Bronchial epithelial cell (primary cell): ENCODE measurements at regions not wholly inside any gene's neighbourhood (a gene's known extent, or its start where the extent isn't known, plus 50 kb on each side); places are given as distances from the start of the nearest gene placed in this dataset.
A peak's percentile ranks its signal among the peaks of the same experiment; 100 is the strongest.

ENCODE experiments used
- DNase-seq: peaks from one replicate; pipeline ENCODE4 v3.0.0-alpha.2; 2010; ENCODE audit warnings: low read depth
- FAIRE-seq: peaks from 2 replicates; lab custom pipeline; 2011; peaks lifted over from hg19 to GRCh38; lab: Jason Lieb, UNC
- H3K27me3 ChIP-seq: 2 replicates; pipeline ENCODE4 v1.5.1; 2011; ENCODE audit warnings: low read length; ENCODE audit not compliant: control insufficient read depth, insufficient read depth
- H3K36me3 ChIP-seq: 2 replicates; pipeline ENCODE4 v1.5.1; 2011; ENCODE audit warnings: low read length; ENCODE audit not compliant: control insufficient read depth, insufficient read depth
- H3K4me3 ChIP-seq: 2 replicates; pipeline ENCODE4 v1.5.1; 2011; ENCODE audit warnings: mild to moderate bottlenecking, low read depth, low read length, control low read depth
- CTCF ChIP-seq: IDR thresholded peaks from 2 replicates; pipeline ENCODE4 v1.5.1; 2011; ENCODE audit warnings: mild to moderate bottlenecking, moderate library complexity, low read length, control low read depth, inconsistent platforms; ENCODE audit not compliant: insufficient read depth, severe bottlenecking

- no peak overlapping the region for H3K4me3 ChIP-seq
- no peaks in the 10 kb centered on the region for H3K36me3 ChIP-seq
- DNase-seq (no peak), FAIRE-seq (no peak)
- no peak for TF ChIP-seq CTCF
- H3K27me3 ChIP-seq: no peaks in the 10 kb centered on the region
Measured at GRCh38 chr16:51815523-51815922, 664.5 kb upstream of the SALL1 start.

GRCh38 chr16:51814617-51815016 is 663.5 kb upstream of the SALL1 start:
- DNase-seq (no peak), FAIRE-seq (no peak)
- Histone ChIP-seq H3K4me3 (no peak overlapping the region), H3K36me3 (no peaks in the 10 kb centered on the region), H3K27me3 (no peaks in the 10 kb centered on the region)
- TF ChIP-seq CTCF: no peak

- FAIRE-seq: no peak
- DNase-seq: no peak
- Histone ChIP-seq H3K4me3 (no peak overlapping the region), H3K27me3 (no peaks in the 10 kb centered on the region), H3K36me3 (no peaks in the 10 kb centered on the region)
- peak; percentile 27 for TF ChIP-seq CTCF
Measured at GRCh38 chr16:51813609-51814008, 662.5 kb upstream of the SALL1 start.

GRCh38 chr16:51812945-51813344 is 661.9 kb upstream of the SALL1 start:
- DNase-seq: no peak
- Histone ChIP-seq H3K36me3 (no peaks in the 10 kb centered on the region), H3K4me3 (no peak overlapping the region), H3K27me3 (no peaks in the 10 kb centered on the region)
- FAIRE-seq: no peak
- TF ChIP-seq CTCF: no peak

GRCh38 chr16:51807551-51807950 is 656.5 kb upstream of the SALL1 start:
- TF ChIP-seq CTCF: no peak
- FAIRE-seq: no peak
- Histone ChIP-seq H3K36me3 (no peaks in the 10 kb centered on the region), H3K27me3 (no peaks in the 10 kb centered on the region), H3K4me3 (no peak overlapping the region)
- DNase-seq: peak; percentile 18

- Histone ChIP-seq H3K27me3 (no peaks in the 10 kb centered on the region), H3K36me3 (no peaks in the 10 kb centered on the region), H3K4me3 (no peak overlapping the region)
- no peak for TF ChIP-seq CTCF
- no peak for DNase-seq
- no peak for FAIRE-seq
Measured at GRCh38 chr16:51801635-51802034, 650.6 kb upstream of the SALL1 start.
